HepG2 (cell line): ENCODE measurements at regions not wholly inside any gene's neighbourhood (a gene's known extent, or its start where the extent isn't known, plus 50 kb on each side); places are given as distances from the start of the nearest gene placed in this dataset.
A peak's percentile ranks its signal among the peaks of the same experiment; 100 is the strongest.

ENCODE experiments used
- ATAC-seq: fragments of 200-7000 bp; cut with Tn5 transposase; 3 replicates; pipeline ENCODE4 v1.9.1; 2020; ENCODE audit warnings: mild to moderate bottlenecking, moderate library complexity
- BruUV-seq: library from RNA; stranded (reverse); fragments of 400-500 nt; replicated peaks from 2 replicates; lab custom pipeline; 2021; lab: Mats Ljungman, UMichigan
- CTCF ChIA-PET: fragments of 300-600 bp; formaldehyde crosslinking; extraction: SDS; loops from one replicate; lab custom pipeline; 2021; ENCODE audit warnings: low total read pairs, inconsistent platforms, low intra/inter-chr PET ratio; lab: Yijun Ruan, JAX
- POLR2A ChIA-PET: fragments of 350-600 bp; sonication (Branson Sonifier 250); formaldehyde crosslinking; loops from one replicate; lab custom pipeline; 2020; ENCODE audit warnings: antibody characterized with exemption, inconsistent platforms; lab: Yijun Ruan, JAX
- DNase-seq: peaks from one replicate; pipeline ENCODE4 v3.0.0-alpha.2; 2015; ENCODE audit warnings: low spot score
- FAIRE-seq: peaks from 3 replicates; lab custom pipeline; 2011; peaks lifted over from hg19 to GRCh38; lab: Jason Lieb, UNC
- H2AFZ ChIP-seq: one replicate; pipeline ENCODE4 v1.6.1; 2011; ENCODE audit warnings: low read length, inconsistent platforms
- H3K27ac ChIP-seq: fragments of 300-600 bp; 3 replicates; pipeline ENCODE4 v1.8.0; 2011; ENCODE audit warnings: mixed run types, mild to moderate bottlenecking, mixed read lengths, low read length, inconsistent platforms; ENCODE audit not compliant: insufficient read depth; ENCODE audit errors: extremely low read length
- H3K27me3 ChIP-seq, 2 experiments: fragments of 200-600 bp in 1 of 2; 2 replicates in 1 of 2; 3 replicates in 1 of 2; pipeline versions ENCODE4 v1.6.0 to v1.8.0; 2011; ENCODE audit warnings: low read length in 2 of 2, mild to moderate bottlenecking in 2 of 2, moderate library complexity in 2 of 2, inconsistent platforms in 1 of 2; ENCODE audit not compliant: insufficient read depth in 2 of 2, control insufficient read depth in 1 of 2
- H3K36me3 ChIP-seq, 2 experiments: fragments of 200-600 bp in 1 of 2; replicated peaks in 1 of 2; 2 replicates in 1 of 2; 3 replicates in 1 of 2; pipeline versions ENCODE4 v1.5.1 to v1.8.0; 2011; ENCODE audit warnings: low read length in 2 of 2, inconsistent platforms in 1 of 2; ENCODE audit not compliant: insufficient read depth in 2 of 2, control insufficient read depth in 1 of 2
- H3K4me1 ChIP-seq: 2 replicates; pipeline ENCODE4 v1.5.1; 2012; ENCODE audit warnings: low read length, inconsistent platforms; ENCODE audit not compliant: insufficient read depth
- H3K4me2 ChIP-seq: 2 replicates; pipeline ENCODE4 v1.6.0; 2011; ENCODE audit warnings: low read depth, low read length, inconsistent platforms
- H3K4me3 ChIP-seq, 3 experiments: fragments of 200-600 bp in 1 of 3; sonication (generic), shearing (Covaris generic) in 1 of 3; replicated peaks in 1 of 3; 2 replicates each; pipeline ENCODE4 v1.5.1; 2011 to 2016; ENCODE audit warnings: low read length in 3 of 3, inconsistent platforms in 2 of 3, low read depth in 2 of 3, mild to moderate bottlenecking in 2 of 3, control low read depth in 1 of 3, mixed read lengths in 1 of 3; ENCODE audit not compliant: insufficient read depth in 1 of 3
- H3K79me2 ChIP-seq: one replicate; pipeline ENCODE4 v1.6.1; 2011; ENCODE audit warnings: low read length, inconsistent platforms; ENCODE audit not compliant: insufficient read depth
- H3K9ac ChIP-seq: 2 replicates; pipeline ENCODE4 v1.6.0; 2011; ENCODE audit warnings: mild to moderate bottlenecking, low read depth, low read length, inconsistent platforms; ENCODE audit not compliant: insufficient read depth
- H3K9me3 ChIP-seq: 2 replicates; pipeline ENCODE4 v1.5.1; 2012; ENCODE audit warnings: mild to moderate bottlenecking, low read length
- H4K20me1 ChIP-seq: 2 replicates; pipeline ENCODE4 v1.6.0; 2011; ENCODE audit warnings: inconsistent platforms, mild to moderate bottlenecking, low read length, moderate library complexity; ENCODE audit not compliant: insufficient read depth
- ATRX ChIP-seq: sonication (generic); formaldehyde crosslinking; IDR thresholded peaks from 2 replicates; pipeline ENCODE4 v1.4.0; 2020; ENCODE audit warnings: missing genetic modification reagents, borderline replicate concordance
- GATA4 ChIP-seq: sonication (generic); IDR thresholded peaks from 2 replicates; pipeline ENCODE4 v1.6.1; 2016; ENCODE audit warnings: antibody characterized with exemption, low read depth, borderline replicate concordance
- IKZF4 ChIP-seq: sonication (generic); formaldehyde crosslinking; IDR thresholded peaks from 2 replicates; pipeline ENCODE4 v1.5.1; 2020; ENCODE audit warnings: borderline replicate concordance, mild to moderate bottlenecking, low read depth, missing genetic modification reagents; ENCODE audit errors: not compliant biosample characterization
- KDM2A ChIP-seq: sonication (generic); formaldehyde crosslinking; IDR thresholded peaks from 2 replicates; pipeline ENCODE4 v1.4.0; 2020; ENCODE audit warnings: low read depth, missing genetic modification reagents, borderline replicate concordance
- MAFF ChIP-seq: IDR thresholded peaks from 2 replicates; pipeline ENCODE4 v1.6.1; 2011; ENCODE audit warnings: low read depth, low read length, improper control_type of control experiment
- MBNL3 ChIP-seq: fragments of 250-450 bp; sonication (Bioruptor Pico); conservative IDR thresholded peaks from 2 replicates; pipeline ENCODE4 v1.8.0; 2022; ENCODE audit warnings: mild to moderate bottlenecking, inconsistent platforms
- MED1 ChIP-seq: sonication (generic); formaldehyde crosslinking; IDR thresholded peaks from 2 replicates; pipeline ENCODE4 v1.4.0; 2020; ENCODE audit warnings: missing genetic modification reagents
- MTA1 ChIP-seq: sonication (generic); formaldehyde crosslinking; IDR thresholded peaks from 2 replicates; pipeline ENCODE4 v1.4.0; 2020; ENCODE audit warnings: missing genetic modification reagents, mild to moderate bottlenecking, borderline replicate concordance
- NCOA1 ChIP-seq: sonication (generic); formaldehyde crosslinking; IDR thresholded peaks from 2 replicates; pipeline ENCODE4 v1.9.0; 2021; ENCODE audit warnings: missing genetic modification reagents
- PRDM10 ChIP-seq: sonication (generic); formaldehyde crosslinking; IDR thresholded peaks from 2 replicates; pipeline ENCODE4 v1.4.0; 2020; ENCODE audit warnings: low read depth, missing genetic modification reagents
- RARG ChIP-seq: sonication (generic); formaldehyde crosslinking; IDR thresholded peaks from 2 replicates; pipeline ENCODE4 v1.4.0; 2020; ENCODE audit warnings: low read depth, mild to moderate bottlenecking, missing genetic modification reagents
- RFX5 ChIP-seq: IDR thresholded peaks from 2 replicates; pipeline ENCODE4 v1.6.1; 2011; ENCODE audit warnings: low read depth, low read length, improper control_type of control experiment
- SIN3B ChIP-seq: fragments of 150-350 bp; IDR thresholded peaks from 2 replicates; pipeline ENCODE4 v1.6.1; 2014; ENCODE audit warnings: low read length
- SIX1 ChIP-seq: sonication (generic); formaldehyde crosslinking; IDR thresholded peaks from 2 replicates; pipeline ENCODE4 v1.4.0; 2020; ENCODE audit warnings: missing genetic modification reagents, borderline replicate concordance
- XBP1 ChIP-seq: sonication (generic); formaldehyde crosslinking; IDR thresholded peaks from 2 replicates; pipeline ENCODE4 v1.5.0; 2020; ENCODE audit warnings: missing genetic modification reagents
- ZFP41 ChIP-seq: sonication (generic); formaldehyde crosslinking; IDR thresholded peaks from 2 replicates; pipeline ENCODE4 v1.4.0; 2020; ENCODE audit warnings: mild to moderate bottlenecking, missing genetic modification reagents, borderline replicate concordance
- ZNF136 ChIP-seq: sonication (generic); formaldehyde crosslinking; IDR thresholded peaks from 2 replicates; pipeline ENCODE4 v1.8.1; 2022; ENCODE audit warnings: low read depth, mild to moderate bottlenecking, moderate library complexity, missing genetic modification reagents
- ZNF296 ChIP-seq: sonication (generic); formaldehyde crosslinking; conservative IDR thresholded peaks from 2 replicates; pipeline ENCODE4 v1.5.0; 2020; ENCODE audit warnings: mild to moderate bottlenecking, missing genetic modification reagents
- ZNF772 ChIP-seq: sonication (generic); formaldehyde crosslinking; IDR thresholded peaks from 2 replicates; pipeline ENCODE4 v1.5.0; 2020; ENCODE audit warnings: mild to moderate bottlenecking, missing genetic modification reagents
- WGBS: methylation state at CpG from one replicate; pipeline ENCODE4 v1.1.6; 2017; ENCODE audit warnings: low lambda C conversion rate; 5-methylcytosine and 5-hydroxymethylcytosine counted together
- in situ Hi-C: cut with HindIII; loops from 2 replicates; pipeline ENCODE4 v1.10.0; 2017; ENCODE audit warnings: low pct_unique_long_range_greater_than_20kb; ENCODE audit not compliant: extremely low pct_ligation_motif_present
- intact Hi-C: fragments of 100-400 bp; cut with micrococcal nuclease; formaldehyde crosslinking; loops from one replicate; pipeline ENCODE4 v1.10.0; 2022; ENCODE audit not compliant: unreplicated experiment
- TF ChIP-seq, protein P1 (sequence below): sonication (generic); formaldehyde crosslinking; IDR thresholded peaks from 2 replicates; pipeline ENCODE4 v1.4.0; 2020; ENCODE audit warnings: low read depth, mild to moderate bottlenecking, missing genetic modification reagents

DNA sequence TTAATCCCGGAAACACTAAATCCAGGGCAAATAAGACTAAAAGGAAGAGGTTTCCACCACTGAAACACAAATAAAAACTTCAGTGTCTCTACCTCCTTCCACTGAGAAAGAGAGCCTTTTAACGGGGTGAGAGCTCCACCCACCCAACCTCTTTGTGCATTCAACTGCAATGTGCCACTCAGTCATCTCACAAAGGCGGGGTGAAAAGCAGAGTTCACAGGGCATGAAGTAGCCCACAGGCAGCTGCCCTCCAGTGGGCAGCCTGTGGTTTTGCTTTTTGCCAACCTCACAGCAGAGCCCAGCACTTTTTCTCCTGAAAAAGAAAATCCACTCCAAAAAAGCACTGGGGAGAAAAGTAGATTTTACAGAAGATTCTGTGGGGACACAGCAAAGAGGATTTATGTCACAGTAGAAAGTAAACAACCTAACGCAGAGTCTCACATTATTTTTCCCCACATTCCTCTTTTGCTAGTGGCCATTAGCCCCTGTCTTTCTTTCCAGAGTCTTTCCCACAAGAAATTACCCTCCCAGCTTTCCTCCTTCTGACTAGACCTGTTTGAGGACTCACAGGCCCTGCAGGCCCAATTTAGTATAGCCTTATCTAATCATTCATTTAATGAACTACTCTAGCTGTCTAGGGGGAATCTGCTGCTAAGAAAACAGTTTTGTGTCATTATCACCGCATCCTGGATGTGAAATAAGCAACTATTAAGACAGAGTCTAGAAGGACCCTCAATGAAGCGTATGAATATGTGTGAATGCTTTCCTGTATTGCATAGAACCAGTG, 753.8 kb upstream of the FOXG1 start:
- no peaks in the 10 kb centered on the region for H3K79me2 ChIP-seq
- no peak overlapping the region for H3K4me3 ChIP-seq
- no peaks in the 10 kb centered on the region for H4K20me1 ChIP-seq
- TF ChIP-seq GATA4 (no peak), MBNL3 (CRISPR knock-in tag) (no peak), RARG (CRISPR knock-in tag) (no peak), RFX5 (no peak), ZFP41 (CRISPR knock-in tag) (no peak), SIN3B (no peak), SIX1 (no peak), XBP1 (CRISPR knock-in tag) (no peak), ZNF136 (no peak), MAFF (no peak), MTA1 (CRISPR knock-in tag) (no peak), PRDM10 (CRISPR knock-in tag) (no peak), MED1 (CRISPR knock-in tag) (no peak), NCOA1 (CRISPR knock-in tag) (no peak), KDM2A (no peak), IKZF4 (CRISPR knock-in tag) (no peak), ZNF296 (CRISPR knock-in tag) (no peak), ATRX (CRISPR knock-in tag) (no peak), ZNF772 (CRISPR knock-in tag) (no peak)
- TF ChIP-seq, protein P1, sequence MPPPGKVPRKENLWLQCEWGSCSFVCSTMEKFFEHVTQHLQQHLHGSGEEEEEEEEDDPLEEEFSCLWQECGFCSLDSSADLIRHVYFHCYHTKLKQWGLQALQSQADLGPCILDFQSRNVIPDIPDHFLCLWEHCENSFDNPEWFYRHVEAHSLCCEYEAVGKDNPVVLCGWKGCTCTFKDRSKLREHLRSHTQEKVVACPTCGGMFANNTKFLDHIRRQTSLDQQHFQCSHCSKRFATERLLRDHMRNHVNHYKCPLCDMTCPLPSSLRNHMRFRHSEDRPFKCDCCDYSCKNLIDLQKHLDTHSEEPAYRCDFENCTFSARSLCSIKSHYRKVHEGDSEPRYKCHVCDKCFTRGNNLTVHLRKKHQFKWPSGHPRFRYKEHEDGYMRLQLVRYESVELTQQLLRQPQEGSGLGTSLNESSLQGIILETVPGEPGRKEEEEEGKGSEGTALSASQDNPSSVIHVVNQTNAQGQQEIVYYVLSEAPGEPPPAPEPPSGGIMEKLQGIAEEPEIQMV (CRISPR knock-in tag): no peak
- FAIRE-seq: no peak
- ChIA-PET CTCF (no interaction called here), POLR2A (no interaction called here)
- WGBS: 20% methylated on average over 6 of the region's 6 CpGs
- ATAC-seq: 0 out of 3 replicates have a peak, but pooled peaks have one; percentile 27
- no peaks in the 10 kb centered on the region for H3K4me1 ChIP-seq
- in situ Hi-C loops: no loop called here
- H3K4me2 ChIP-seq: no peak overlapping the region
- H3K9me3 ChIP-seq: peaks cover 84% of the 10 kb centered on the region
- no peak overlapping the region for H3K27ac ChIP-seq
- no TSS peak for BruUV-seq
- H2AFZ ChIP-seq: no peak overlapping the region
- no peaks in the 10 kb centered on the region for H3K27me3 ChIP-seq
- no peaks in the 10 kb centered on the region for H3K36me3 ChIP-seq
- DNase-seq: no peak
- H3K9ac ChIP-seq: no peak overlapping the region
- intact Hi-C loops: no loop called here
